Mononuclear cell (primary cell): ENCODE measurements at regions not wholly inside any gene's neighbourhood (a gene's known extent, or its start where the extent isn't known, plus 50 kb on each side); places are given as distances from the start of the nearest gene placed in this dataset.
"Not testable (repeated sequence)": the region's sequence is repeated elsewhere in the genome, so short reads cannot be mapped to it uniquely, and the experiment has no call there.

Experiments used
- H3K27me3 ChIP-seq: 2 replicates; pipeline ENCODE4 v1.6.0; 2011; ENCODE audit warnings: low read length, control low read depth; ENCODE audit not compliant: insufficient read depth
- H3K4me1 ChIP-seq: 2 replicates; pipeline ENCODE4 v1.5.1; 2011; ENCODE audit warnings: mild to moderate bottlenecking, low read length, control low read depth; ENCODE audit not compliant: insufficient read depth
- H3K4me3 ChIP-seq: 2 replicates; pipeline ENCODE4 v1.5.1; 2011; ENCODE audit warnings: mild to moderate bottlenecking, low read length, moderate library complexity
- H3K9me3 ChIP-seq: 2 replicates; pipeline ENCODE4 v1.5.1; 2011; ENCODE audit warnings: low read depth, mild to moderate bottlenecking, control low read depth, low read length

- peaks cover 4% of the 10 kb centered on the region for H3K4me1 ChIP-seq
- no peak overlapping the region for H3K4me3 ChIP-seq
- H3K9me3 ChIP-seq: no peaks in the 10 kb centered on the region
- no peaks in the 10 kb centered on the region for H3K27me3 ChIP-seq
These were observed 50.3 kb upstream of the SNRK start for GRCh38 chr3:43236008-43236407.

- Histone ChIP-seq H3K4me1 (peaks cover 4% of the 10 kb centered on the region), H3K27me3 (no peaks in the 10 kb centered on the region), H3K4me3 (no peak overlapping the region), H3K9me3 (peaks cover 1% of the 10 kb centered on the region)
These were observed 53.3 kb upstream of the SNRK start for GRCh38 chr3:43233062-43233461.

- peaks cover 14% of the 10 kb centered on the region for H3K9me3 ChIP-seq
- no peak overlapping the region for H3K4me3 ChIP-seq
- H3K4me1 ChIP-seq: peaks cover under 1% of the 10 kb centered on the region
- H3K27me3 ChIP-seq: no peaks in the 10 kb centered on the region
These were observed 54.9 kb upstream of the SNRK start for GRCh38 chr3:43231276-43232000.

GRCh38 chr3:43229865-43230264 is 56.5 kb upstream of the SNRK start:
- not testable (repeated sequence) for H3K4me3 ChIP-seq, H3K4me1 ChIP-seq, H3K27me3 ChIP-seq
- peaks cover 14% of the 10 kb centered on the region for H3K9me3 ChIP-seq

GRCh38 chr3:43227685-43228084 is 58.7 kb upstream of the SNRK start:
- H3K9me3 ChIP-seq: peaks cover 14% of the 10 kb centered on the region
- not testable (repeated sequence) for H3K4me1 ChIP-seq, H3K4me3 ChIP-seq, H3K27me3 ChIP-seq

- Histone ChIP-seq H3K4me1 (peaks cover 4% of the 10 kb centered on the region), H3K27me3 (no peaks in the 10 kb centered on the region), H3K4me3 (no peak overlapping the region)
These were observed 61.8 kb upstream of the SNRK start for GRCh38 chr3:43224405-43225073.

GRCh38 chr3:43223670-43224364 is 62.5 kb upstream of the SNRK start:
- Histone ChIP-seq H3K9me3 (peaks cover 14% of the 10 kb centered on the region), H3K4me1 (peaks cover 4% of the 10 kb centered on the region), H3K4me3 (no peak overlapping the region), H3K27me3 (no peaks in the 10 kb centered on the region)

More at GRCh38 chr3:43224405-43225073, 61.8 kb upstream of the SNRK start:
- peaks cover 14% of the 10 kb centered on the region for H3K9me3 ChIP-seq

GRCh38 chr3:43222590-43222989 is 63.8 kb upstream of the SNRK start:
- peaks cover 6% of the 10 kb centered on the region for H3K4me1 ChIP-seq

GRCh38 chr3:43221076-43221475 is 65.3 kb upstream of the SNRK start:
- no peaks in the 10 kb centered on the region for H3K9me3 ChIP-seq
- peaks cover 11% of the 10 kb centered on the region for H3K4me1 ChIP-seq
- H3K4me3 ChIP-seq: no peak overlapping the region
- no peaks in the 10 kb centered on the region for H3K27me3 ChIP-seq

More at GRCh38 chr3:43222590-43222989, 63.8 kb upstream of the SNRK start:
- Histone ChIP-seq H3K4me3 (no peak overlapping the region), H3K27me3 (no peaks in the 10 kb centered on the region), H3K9me3 (peaks cover 8% of the 10 kb centered on the region)

- peaks cover 15% of the 10 kb centered on the region for H3K4me1 ChIP-seq
- no peak overlapping the region for H3K4me3 ChIP-seq
- no peaks in the 10 kb centered on the region for H3K27me3 ChIP-seq
- H3K9me3 ChIP-seq: no peaks in the 10 kb centered on the region
These were observed 66.7 kb upstream of the SNRK start for GRCh38 chr3:43219616-43220015.

- H3K4me1 ChIP-seq: peaks cover 15% of the 10 kb centered on the region
These were observed 67.4 kb upstream of the SNRK start for GRCh38 chr3:43218921-43219320.

GRCh38 chr3:43218156-43218555 is 68.2 kb upstream of the SNRK start:
- Histone ChIP-seq H3K4me3 (no peak overlapping the region), H3K9me3 (no peaks in the 10 kb centered on the region), H3K27me3 (no peaks in the 10 kb centered on the region), H3K4me1 (peaks cover 15% of the 10 kb centered on the region)

More at GRCh38 chr3:43218921-43219320, 67.4 kb upstream of the SNRK start:
- Histone ChIP-seq H3K4me3 (no peak overlapping the region), H3K9me3 (no peaks in the 10 kb centered on the region), H3K27me3 (no peaks in the 10 kb centered on the region)

GRCh38 chr3:43217633-43218032 is 68.7 kb upstream of the SNRK start:
- Histone ChIP-seq H3K27me3 (no peaks in the 10 kb centered on the region), H3K4me3 (no peak overlapping the region), H3K4me1 (peaks cover 12% of the 10 kb centered on the region)

GRCh38 chr3:43217206-43217605 is 69.1 kb upstream of the SNRK start:
- peaks cover 11% of the 10 kb centered on the region for H3K4me1 ChIP-seq
- no peaks in the 10 kb centered on the region for H3K9me3 ChIP-seq
- H3K4me3 ChIP-seq: no peak overlapping the region
- H3K27me3 ChIP-seq: no peaks in the 10 kb centered on the region

More at GRCh38 chr3:43217633-43218032, 68.7 kb upstream of the SNRK start:
- no peaks in the 10 kb centered on the region for H3K9me3 ChIP-seq

- Histone ChIP-seq H3K4me3 (no peak overlapping the region), H3K9me3 (no peaks in the 10 kb centered on the region), H3K27me3 (no peaks in the 10 kb centered on the region), H3K4me1 (peaks cover 11% of the 10 kb centered on the region)
These were observed 70.6 kb upstream of the SNRK start for GRCh38 chr3:43215663-43216275.
